Femur (tissue), 1 donor: ENCODE measurements at regions not wholly inside any gene's neighbourhood (a gene's known extent, or its start where the extent isn't known, plus 50 kb on each side); places are given as distances from the start of the nearest gene placed in this dataset.
"Not testable (repeated sequence)": the region's sequence is repeated elsewhere in the genome, so short reads cannot be mapped to it uniquely, and the experiment has no call there.

Experiments used
- DNase-seq: peaks from one replicate; pipeline ENCODE4 v3.0.0-alpha.2; 2017

- no peak for DNase-seq
Measured at GRCh38 chr13:79909644-79910043, 428.7 kb downstream of the NDFIP2 start.

GRCh38 chr13:79908381-79908780 is 427.4 kb downstream of the NDFIP2 start:
- no peak for DNase-seq

- no peak for DNase-seq
Measured at GRCh38 chr13:79907527-79907926, 426.6 kb downstream of the NDFIP2 start.

GRCh38 chr13:79906345-79906744 is 425.4 kb downstream of the NDFIP2 start:
- no peak for DNase-seq

GRCh38 chr13:79905018-79905417 is 424.1 kb downstream of the NDFIP2 start:
- no peak for DNase-seq

GRCh38 chr13:79904581-79904980 is 423.6 kb downstream of the NDFIP2 start:
- no peak for DNase-seq

- no peak for DNase-seq
Measured at GRCh38 chr13:79901336-79901735, 420.4 kb downstream of the NDFIP2 start.

GRCh38 chr13:79900356-79900755 is 419.4 kb downstream of the NDFIP2 start:
- DNase-seq, result no peak

GRCh38 chr13:79898996-79899395 is 418.0 kb downstream of the NDFIP2 start:
- no peak for DNase-seq

- DNase-seq, result no peak
Measured at GRCh38 chr13:79898202-79898826, 417.4 kb downstream of the NDFIP2 start.

- no peak for DNase-seq
Measured at GRCh38 chr13:79896851-79897250, 415.9 kb downstream of the NDFIP2 start.

- DNase-seq, result no peak
Measured at GRCh38 chr13:79895416-79895815, 414.5 kb downstream of the NDFIP2 start.

- not testable (repeated sequence) for DNase-seq
Measured at GRCh38 chr13:79887278-79887677, 406.3 kb downstream of the NDFIP2 start.

- no peak for DNase-seq
Measured at GRCh38 chr13:79886601-79887000, 405.6 kb downstream of the NDFIP2 start.

GRCh38 chr13:79884890-79885289 is 403.9 kb downstream of the NDFIP2 start:
- no peak for DNase-seq

- DNase-seq, result no peak
Measured at GRCh38 chr13:79883216-79883615, 402.3 kb downstream of the NDFIP2 start.

GRCh38 chr13:79880818-79881217 is 399.9 kb downstream of the NDFIP2 start:
- DNase-seq, result no peak

- no peak for DNase-seq
Measured at GRCh38 chr13:79874396-79875360, 393.7 kb downstream of the NDFIP2 start.

GRCh38 chr13:79871594-79871993 is 390.6 kb downstream of the NDFIP2 start:
- DNase-seq, result no peak

- no peak for DNase-seq
Measured at GRCh38 chr13:79870766-79871165, 389.8 kb downstream of the NDFIP2 start.

- no peak for DNase-seq
Measured at GRCh38 chr13:79870123-79870522, 389.2 kb downstream of the NDFIP2 start.

- no peak for DNase-seq
Measured at GRCh38 chr13:79869326-79869725, 388.4 kb downstream of the NDFIP2 start.

GRCh38 chr13:79867254-79867653 is 386.3 kb downstream of the NDFIP2 start:
- DNase-seq, result no peak

GRCh38 chr13:79866436-79866835 is 385.5 kb downstream of the NDFIP2 start:
- no peak for DNase-seq
